ENCODE measurements at regions not wholly inside any gene's neighbourhood (a gene's known extent, or its start where the extent isn't known, plus 50 kb on each side); places are given as distances from the start of the nearest gene placed in this dataset.
"Not testable (repeated sequence)": the region's sequence is repeated elsewhere in the genome, so short reads cannot be mapped to it uniquely, and the experiment has no call there.

DNA sequence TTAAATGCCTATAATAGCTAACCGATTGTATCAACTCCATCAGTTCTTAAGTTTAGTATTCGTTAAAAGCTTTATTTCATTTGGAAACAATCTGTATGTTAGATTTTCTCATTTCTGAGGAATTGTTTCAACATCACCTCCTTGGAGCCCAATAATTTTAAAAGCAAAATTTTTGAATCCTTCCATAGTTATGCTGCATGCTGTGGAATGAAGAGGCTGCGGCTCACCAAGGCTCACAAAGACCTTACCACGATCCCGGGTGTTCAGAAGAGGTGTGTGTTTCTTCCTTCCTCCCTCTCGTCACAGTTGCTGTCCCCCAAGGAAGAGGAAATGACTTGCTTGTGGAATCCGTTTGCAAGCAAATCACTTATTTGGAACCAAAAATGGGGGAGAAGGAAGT, 143.8 kb downstream of the FGF1 start:
- no peak for DNase-seq

- DNase-seq: peak; percentile 60
These were observed 144.9 kb downstream of the FGF1 start for GRCh38 chr5:142540922-142541422.

DNA sequence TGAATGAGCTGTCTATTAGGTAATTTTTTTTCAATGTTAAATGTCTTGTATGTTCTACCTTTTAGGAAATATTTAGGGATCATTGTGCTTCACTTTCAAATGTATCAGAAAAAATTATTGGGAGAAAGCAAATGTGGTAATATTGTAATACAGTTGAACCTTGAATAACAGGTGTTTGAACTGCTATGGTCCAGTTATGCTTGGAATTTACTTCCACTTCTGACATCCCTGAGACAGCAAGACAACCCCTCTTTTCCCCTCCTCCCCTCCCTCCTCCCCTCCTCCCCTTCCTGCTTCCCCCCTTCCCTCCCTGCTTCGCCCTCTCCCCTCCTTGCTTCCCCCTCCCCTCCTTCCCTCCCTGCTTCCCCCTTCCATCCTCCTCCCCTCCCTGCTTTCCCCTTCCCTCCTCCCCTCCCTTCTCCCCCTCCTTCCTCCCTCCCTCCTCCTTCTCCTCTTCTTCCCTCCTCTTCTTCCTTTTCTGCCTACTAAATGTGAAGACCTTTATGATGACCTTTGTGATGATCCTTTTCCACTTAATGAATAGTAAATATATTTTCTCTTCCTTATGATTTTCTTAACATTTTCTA, 146.6 kb downstream of the FGF1 start:
- no peak for DNase-seq

DNA sequence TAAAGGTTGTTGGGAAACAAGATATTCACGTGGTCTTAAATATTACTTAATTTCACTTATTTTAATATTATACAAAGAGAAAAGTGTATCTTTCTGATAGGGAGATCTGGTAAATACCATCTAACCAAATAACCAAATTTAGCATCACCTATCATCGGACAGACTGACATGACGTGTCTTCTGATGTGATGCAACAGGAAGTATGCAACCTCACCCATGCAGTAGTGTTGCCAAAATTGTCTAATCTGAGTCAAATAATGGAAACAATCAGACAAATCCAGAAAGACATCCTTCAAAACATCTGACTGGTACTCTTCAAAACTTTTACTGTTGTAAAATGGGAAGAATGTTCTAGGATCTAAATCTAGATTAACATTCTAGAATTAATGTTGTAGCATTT, 148.0 kb downstream of the FGF1 start:
- no peak for DNase-seq

GRCh38 chr5:142532781-142533176, 153.1 kb downstream of the FGF1 start:
- no peak for DNase-seq

DNA sequence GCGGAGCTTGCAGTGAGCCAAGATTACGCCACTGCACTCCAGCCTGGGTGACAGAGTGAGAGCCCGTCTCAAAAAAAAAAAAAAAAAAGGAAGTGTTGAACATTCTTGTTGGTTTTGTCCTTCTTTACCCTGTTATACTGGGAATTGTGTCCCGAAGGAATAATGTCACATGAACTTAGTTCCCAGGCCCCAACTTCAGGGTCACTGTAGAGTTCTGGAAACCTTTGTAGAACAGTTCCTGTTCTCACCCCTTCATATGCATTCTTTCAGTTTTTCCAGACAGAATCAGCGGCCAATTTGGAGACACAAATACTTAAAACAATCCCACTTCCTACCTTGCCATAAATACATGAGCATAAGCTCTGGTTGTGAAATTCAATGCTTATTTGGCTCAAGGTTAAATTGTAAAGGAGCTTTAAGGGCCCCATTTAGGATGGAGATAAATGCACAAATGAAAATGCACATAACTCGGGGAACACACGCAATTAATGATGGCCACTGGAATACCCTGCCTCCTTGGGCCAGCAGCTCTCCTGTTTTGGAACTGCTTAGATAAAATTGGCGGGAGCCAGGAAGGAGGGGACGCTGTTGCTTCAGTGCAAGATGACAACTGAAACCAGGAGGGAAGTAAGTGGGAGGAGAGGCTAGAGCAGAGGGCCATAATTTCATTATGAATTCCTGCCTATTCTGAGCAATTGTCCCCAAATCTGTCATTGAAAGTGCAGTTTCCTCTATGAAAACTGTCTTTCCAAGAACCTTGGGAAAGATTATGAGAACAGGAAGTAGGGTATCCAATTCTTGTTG, 153.7 kb downstream of the FGF1 start:
- DNase-seq: no peak

- no peak for DNase-seq
These were observed 155.0 kb downstream of the FGF1 start for GRCh38 chr5:142530904-142531303.

DNA sequence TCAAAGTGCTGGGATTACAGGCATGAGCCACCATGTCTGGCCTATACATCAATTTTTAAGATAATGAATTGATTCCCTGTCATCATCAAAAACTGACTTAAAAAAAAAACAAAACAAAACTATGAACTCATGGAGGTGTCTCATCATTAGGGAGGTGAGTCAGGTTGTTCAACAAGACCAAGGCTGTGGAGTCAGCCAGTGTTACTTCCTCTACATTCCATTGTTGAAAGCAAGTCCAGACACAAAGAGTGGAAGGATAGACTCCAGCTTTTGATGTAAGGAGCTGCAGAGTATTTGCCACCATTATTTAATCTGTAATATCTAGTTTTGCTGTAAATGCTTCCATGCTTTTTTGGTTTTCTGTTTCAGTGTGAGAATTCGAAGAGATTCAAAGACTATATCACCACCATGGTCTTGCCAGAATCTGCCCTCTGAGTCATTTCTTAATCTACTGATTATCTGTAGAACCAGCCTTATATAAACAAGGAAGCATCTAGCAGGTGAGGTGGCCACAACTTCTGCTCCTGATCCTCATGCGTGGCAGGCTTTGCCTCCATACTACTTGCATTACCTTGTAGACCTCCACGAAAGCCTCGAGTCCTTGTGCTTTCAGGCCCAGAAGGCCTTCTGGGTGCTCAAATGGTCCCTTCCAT, 156.1 kb downstream of the FGF1 start:
- no peak for DNase-seq

DNA sequence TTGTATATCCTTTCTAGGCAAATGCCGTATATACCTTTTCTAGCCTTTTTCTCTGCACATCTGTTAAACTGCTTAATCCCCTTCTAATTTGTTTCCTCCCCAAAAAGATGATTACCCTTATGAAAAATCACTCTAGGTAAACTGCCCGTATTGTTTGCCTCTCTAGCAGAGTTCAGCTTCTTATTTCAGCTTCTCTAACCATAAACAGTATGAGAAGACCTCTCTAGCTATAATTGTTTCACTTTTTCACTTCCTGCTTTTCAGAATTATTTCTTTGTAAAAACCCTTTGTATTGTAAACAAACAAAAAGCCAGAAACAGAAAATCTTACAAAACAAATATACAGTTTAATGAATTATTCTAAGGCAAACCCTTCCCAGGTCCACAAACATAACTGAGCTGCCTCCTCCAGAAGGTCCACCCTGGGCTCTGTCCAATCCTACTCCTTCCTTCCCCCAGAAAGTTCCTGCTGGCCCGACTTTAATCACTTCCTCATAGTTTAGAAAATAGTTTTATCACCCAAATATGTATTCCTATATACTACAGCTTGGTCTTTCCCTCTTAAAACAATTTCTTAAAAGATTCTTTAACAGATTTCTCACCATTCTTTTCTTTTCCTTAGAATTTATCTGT, 158.1 kb downstream of the FGF1 start:
- DNase-seq: no peak

DNA sequence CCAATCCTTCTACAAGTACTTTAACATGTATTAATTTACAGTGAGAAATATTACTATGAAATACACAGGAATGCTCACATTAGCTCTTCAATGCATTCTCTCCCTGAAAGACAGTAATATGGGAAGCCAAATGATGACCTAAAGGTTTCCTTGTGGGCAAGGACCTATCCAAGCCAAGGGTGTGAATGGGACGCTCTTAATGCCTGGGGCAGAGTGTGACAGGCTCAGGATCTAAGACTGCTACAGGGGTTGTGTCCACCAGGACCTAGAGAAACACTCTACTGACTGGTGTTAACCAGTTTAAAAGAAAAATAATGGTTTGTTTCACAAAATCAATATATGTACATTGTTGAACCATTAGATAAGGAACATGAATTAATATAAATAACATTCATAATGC, 158.7 kb downstream of the FGF1 start:
- DNase-seq: no peak

DNA sequence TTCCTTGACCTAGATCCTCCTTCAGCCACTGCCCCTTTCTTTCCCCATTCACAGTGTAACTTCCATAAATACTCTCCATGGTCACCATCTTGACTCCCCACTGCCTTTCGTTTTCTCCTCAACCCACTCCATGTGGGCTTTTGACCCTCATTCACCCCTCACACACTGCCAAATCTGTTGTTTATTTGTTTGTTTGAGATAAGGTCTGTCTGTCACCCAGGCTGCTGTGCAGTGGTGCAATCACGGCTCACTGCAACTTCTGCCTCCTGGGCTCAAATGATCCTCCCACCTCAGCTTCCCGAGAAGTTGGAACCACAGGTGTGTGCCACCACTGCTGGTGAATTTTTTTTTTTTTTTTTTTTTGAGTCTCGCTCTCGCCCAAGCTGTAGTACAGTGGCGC, 162.9 kb downstream of the FGF1 start:
- DNase-seq: no peak

DNA sequence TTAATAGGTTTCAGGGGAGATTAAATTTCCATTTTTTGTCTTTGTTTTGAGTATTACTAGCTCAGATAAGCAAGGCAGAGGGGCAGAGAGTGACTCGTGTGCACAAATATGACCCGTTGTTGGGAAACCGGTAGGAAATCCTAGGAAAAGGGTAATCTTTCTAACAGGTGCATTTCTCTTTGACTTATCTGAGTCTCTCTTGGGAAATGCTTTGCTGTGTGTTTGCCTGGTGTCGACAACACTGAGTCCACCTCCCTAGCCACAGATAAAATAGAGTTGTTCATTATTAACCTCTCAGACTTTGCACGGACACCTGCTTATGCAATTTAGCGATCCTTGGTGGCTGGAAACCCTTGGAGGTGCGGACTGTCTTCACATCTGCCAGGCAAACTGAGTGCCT, 164.2 kb downstream of the FGF1 start:
- DNase-seq: peak; percentile 3

DNA sequence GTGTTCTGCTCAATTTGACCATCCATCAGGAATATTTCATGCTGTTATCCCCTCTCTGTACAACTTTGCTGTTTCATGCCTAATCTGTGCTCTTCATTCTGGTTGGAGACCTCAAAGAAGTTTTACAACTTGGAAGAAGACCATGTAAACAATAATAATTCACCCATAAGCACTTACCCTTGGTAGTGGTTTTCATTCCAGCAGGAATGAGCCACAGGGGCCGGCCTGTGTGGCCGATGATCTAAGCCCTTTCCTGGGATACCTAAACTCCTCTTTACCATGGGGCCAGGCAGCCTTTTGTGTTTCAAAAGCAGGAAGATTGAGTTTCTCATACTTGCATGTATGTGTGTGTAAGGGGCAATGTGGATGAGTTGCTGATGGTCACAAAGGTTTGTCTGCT, 165.0 kb downstream of the FGF1 start:
- no peak for DNase-seq

GRCh38 chr5:142519913-142520312, 166.0 kb downstream of the FGF1 start:
- DNase-seq: not testable (repeated sequence)

DNA sequence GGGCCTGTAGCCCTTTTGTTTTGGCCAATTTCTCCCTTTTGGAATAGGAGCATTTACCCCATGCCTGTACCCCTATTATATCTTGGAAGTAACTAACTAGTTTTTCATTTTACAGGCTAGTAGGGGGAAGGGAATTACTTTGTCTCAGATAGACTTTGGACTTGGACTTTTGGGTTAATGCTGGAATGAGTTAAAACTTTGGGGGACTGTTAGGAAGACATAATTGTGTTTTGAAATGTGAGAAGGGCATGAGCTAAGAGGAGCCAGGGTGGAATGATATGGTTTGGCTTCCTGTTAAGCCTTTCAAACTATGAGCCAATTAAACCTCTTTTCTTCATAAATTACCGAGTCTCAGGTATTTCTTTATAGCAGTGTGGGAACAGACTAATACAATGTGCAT, 168.1 kb downstream of the FGF1 start:
- DNase-seq: no peak

DNA sequence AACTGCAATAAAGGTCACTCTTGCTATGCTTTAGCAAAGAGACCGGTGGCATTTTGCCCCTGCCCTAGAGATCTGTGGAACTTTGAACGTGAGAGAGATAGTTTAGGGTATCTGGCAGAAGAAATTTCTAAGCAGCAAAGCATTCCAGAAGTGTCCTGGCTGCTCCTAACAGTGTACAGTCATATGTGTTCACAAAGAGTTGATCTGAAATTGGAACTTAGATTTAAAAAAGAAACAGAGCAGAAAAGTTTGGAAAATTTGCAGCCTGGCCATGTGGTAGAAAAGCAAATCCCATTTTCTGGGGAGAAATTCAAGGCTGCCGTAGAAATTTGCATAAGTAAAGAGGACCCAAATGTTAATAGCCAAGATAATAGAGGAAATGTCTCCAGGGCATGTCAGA, 169.2 kb downstream of the FGF1 start:
- DNase-seq: no peak

- no peak for DNase-seq
These were observed 170.9 kb downstream of the FGF1 start for GRCh38 chr5:142515036-142515435.

- no peak for DNase-seq
These were observed 171.7 kb downstream of the FGF1 start for GRCh38 chr5:142514196-142514595.

- DNase-seq: no peak
These were observed 173.5 kb downstream of the FGF1 start for GRCh38 chr5:142512043-142513042.

DNA sequence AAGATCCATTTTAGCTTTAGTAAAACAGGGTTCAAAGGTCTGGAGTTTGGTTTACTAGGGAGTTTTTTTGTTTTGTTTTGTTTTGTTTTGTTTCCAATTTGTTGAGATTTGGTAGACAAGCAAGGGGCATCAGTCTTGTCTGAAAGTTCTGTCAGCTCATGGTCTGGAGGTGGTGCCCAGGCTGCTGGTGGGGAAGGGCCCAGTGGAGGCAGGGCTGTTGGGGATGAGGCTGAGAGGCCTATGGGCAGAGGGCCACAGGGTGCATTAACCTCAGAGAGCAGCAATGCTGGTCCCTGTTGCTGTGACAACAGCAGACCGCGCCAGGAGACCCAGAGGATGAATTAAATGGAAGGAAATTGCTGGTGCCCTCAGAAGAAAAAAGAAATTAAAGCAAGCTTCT, 174.5 kb downstream of the FGF1 start:
- no peak for DNase-seq

GRCh38 chr5:142509026-142509425, 176.9 kb downstream of the FGF1 start:
- no peak for DNase-seq

DNA sequence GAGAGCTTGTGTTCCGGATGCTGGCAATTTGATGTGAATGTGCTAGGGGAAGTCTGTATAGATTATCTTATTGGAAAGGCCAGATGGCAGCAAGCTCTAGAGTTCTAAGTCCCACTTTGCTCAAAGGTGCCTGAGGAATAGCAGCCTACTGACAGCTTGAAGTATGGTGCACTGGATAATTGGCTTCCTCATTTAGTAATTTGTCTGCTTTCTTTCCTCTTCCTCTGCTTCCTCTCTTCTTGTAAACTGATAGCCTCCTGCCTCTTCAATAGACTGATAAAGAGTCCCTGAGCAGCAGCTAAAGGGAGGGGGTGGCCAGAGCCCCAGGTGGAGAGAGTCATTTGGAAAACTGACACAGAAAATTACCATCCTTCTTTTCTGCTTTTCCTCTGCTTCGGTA, 177.3 kb downstream of the FGF1 start:
- DNase-seq: peak; percentile 77
